Parathyroid adenoma (tissue), 2 donors: ENCODE measurements at regions not wholly inside any gene's neighbourhood (a gene's known extent, or its start where the extent isn't known, plus 50 kb on each side); places are given as distances from the start of the nearest gene placed in this dataset.
A peak's percentile ranks its signal among the peaks of the same experiment; 100 is the strongest.

Experiments used
- H2AFZ ChIP-seq: fragments of 300-600 bp; sonication (generic); one replicate; pipeline ENCODE4 v1.7.0; 2017; ENCODE audit warnings: antibody characterized with exemption, mild to moderate bottlenecking
- H3K27ac ChIP-seq: fragments of 300-600 bp; sonication (generic); one replicate; pipeline ENCODE4 v1.7.0; 2017
- H3K27me3 ChIP-seq: fragments of 300-600 bp; sonication (generic); one replicate; pipeline ENCODE4 v1.7.0; 2017; ENCODE audit warnings: low read length; ENCODE audit not compliant: control insufficient read depth, insufficient read depth
- H3K36me3 ChIP-seq: fragments of 300-600 bp; sonication (generic); one replicate; pipeline ENCODE4 v1.7.0; 2017; ENCODE audit warnings: low read length; ENCODE audit not compliant: control insufficient read depth, insufficient read depth
- H3K4me1 ChIP-seq: fragments of 300-600 bp; sonication (generic); one replicate; pipeline ENCODE4 v1.7.0; 2017; ENCODE audit warnings: control low read depth
- H3K4me2 ChIP-seq: fragments of 300-600 bp; sonication (generic); one replicate; pipeline ENCODE4 v1.7.0; 2017; ENCODE audit warnings: low read length
- H3K4me3 ChIP-seq: fragments of 300-600 bp; sonication (generic); one replicate; pipeline ENCODE4 v1.7.0; 2017; ENCODE audit warnings: low read depth, low read length
- H3K79me2 ChIP-seq: fragments of 300-600 bp; sonication (generic); one replicate; pipeline ENCODE4 v1.7.0; 2017; ENCODE audit warnings: control low read depth
- H3K9ac ChIP-seq: fragments of 300-600 bp; sonication (generic); one replicate; pipeline ENCODE4 v1.7.0; 2017; ENCODE audit warnings: mild to moderate bottlenecking
- H3K9me3 ChIP-seq: fragments of 300-600 bp; sonication (generic); one replicate; pipeline ENCODE4 v1.7.0; 2017; ENCODE audit warnings: low read length; ENCODE audit not compliant: control insufficient read depth
- TF ChIP-seq, protein P1 (sequence below): fragments of 300-600 bp; sonication (generic); IDR thresholded peaks from one replicate; pipeline ENCODE4 v1.7.0; 2017; ENCODE audit warnings: antibody characterized with exemption, mild to moderate bottlenecking
- donor health status: primary hyperparathyroidism.

GRCh38 chr5:60377826-60378225 lies 322.1 kb downstream of the DEPDC1B start:
- no peak overlapping the region for H2AFZ ChIP-seq
- H3K4me1 ChIP-seq, result peaks cover 9% of the 10 kb centered on the region
- no peak overlapping the region for H3K9ac ChIP-seq
- no peak overlapping the region for H3K4me2 ChIP-seq
- no peaks in the 10 kb centered on the region for H3K27me3 ChIP-seq
- H3K27ac ChIP-seq, result no peak overlapping the region
- H3K79me2 ChIP-seq, result no peaks in the 10 kb centered on the region
- no peaks in the 10 kb centered on the region for H3K36me3 ChIP-seq
- TF ChIP-seq, protein P1, sequence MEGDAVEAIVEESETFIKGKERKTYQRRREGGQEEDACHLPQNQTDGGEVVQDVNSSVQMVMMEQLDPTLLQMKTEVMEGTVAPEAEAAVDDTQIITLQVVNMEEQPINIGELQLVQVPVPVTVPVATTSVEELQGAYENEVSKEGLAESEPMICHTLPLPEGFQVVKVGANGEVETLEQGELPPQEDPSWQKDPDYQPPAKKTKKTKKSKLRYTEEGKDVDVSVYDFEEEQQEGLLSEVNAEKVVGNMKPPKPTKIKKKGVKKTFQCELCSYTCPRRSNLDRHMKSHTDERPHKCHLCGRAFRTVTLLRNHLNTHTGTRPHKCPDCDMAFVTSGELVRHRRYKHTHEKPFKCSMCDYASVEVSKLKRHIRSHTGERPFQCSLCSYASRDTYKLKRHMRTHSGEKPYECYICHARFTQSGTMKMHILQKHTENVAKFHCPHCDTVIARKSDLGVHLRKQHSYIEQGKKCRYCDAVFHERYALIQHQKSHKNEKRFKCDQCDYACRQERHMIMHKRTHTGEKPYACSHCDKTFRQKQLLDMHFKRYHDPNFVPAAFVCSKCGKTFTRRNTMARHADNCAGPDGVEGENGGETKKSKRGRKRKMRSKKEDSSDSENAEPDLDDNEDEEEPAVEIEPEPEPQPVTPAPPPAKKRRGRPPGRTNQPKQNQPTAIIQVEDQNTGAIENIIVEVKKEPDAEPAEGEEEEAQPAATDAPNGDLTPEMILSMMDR, result no peak
- no peaks in the 10 kb centered on the region for H3K9me3 ChIP-seq
- H3K4me3 ChIP-seq, result no peak overlapping the region

DNA sequence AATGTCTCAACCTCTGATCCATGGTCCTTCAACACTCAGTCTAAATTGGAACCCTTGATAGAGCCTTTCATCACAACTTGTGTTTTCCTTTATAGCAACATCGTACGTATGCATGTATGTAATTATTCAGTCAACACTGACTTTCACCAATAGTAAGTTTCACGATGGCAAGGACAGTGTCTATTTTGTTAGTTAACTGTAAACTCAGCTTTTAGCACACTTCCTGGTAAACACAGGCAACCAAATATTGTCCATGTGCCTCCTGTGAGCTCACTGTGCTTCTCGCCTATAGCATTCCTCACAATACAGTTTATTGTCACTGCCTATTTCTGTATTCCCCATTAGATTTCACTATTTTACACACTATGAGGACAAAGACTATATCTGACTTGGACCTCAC lies 323.1 kb downstream of the DEPDC1B start:
- no peaks in the 10 kb centered on the region for H3K27me3 ChIP-seq
- no peaks in the 10 kb centered on the region for H3K79me2 ChIP-seq
- H3K4me1 ChIP-seq, result peaks cover 15% of the 10 kb centered on the region
- H3K4me3 ChIP-seq, result no peak overlapping the region
- no peaks in the 10 kb centered on the region for H3K36me3 ChIP-seq
- H3K27ac ChIP-seq, result no peak overlapping the region
- H2AFZ ChIP-seq, result no peak overlapping the region
- H3K9me3 ChIP-seq, result no peaks in the 10 kb centered on the region
- H3K4me2 ChIP-seq, result no peak overlapping the region
- TF ChIP-seq, protein P1, result no peak
- H3K9ac ChIP-seq, result no peak overlapping the region

DNA sequence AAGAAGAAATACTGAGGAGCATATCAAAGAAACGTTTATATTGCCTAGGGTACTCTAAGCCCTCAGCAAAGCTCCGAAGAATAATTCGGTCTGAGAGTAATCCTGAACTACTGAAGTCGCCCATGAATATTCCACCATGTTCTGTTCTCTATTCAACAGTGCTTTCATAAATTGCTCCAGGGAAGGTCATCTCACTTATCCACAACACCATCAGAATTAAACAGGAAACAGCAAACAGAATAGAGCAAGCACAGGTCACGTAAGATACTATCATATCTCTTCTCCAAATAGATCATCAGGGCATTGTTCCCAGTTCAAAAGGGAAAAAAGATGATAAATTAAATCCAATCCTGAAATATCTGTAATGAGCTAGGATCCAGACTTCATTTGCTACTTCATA lies 325.6 kb downstream of the DEPDC1B start:
- no peak overlapping the region for H3K9ac ChIP-seq
- TF ChIP-seq, protein P1, result no peak
- H3K79me2 ChIP-seq, result no peaks in the 10 kb centered on the region
- no peaks in the 10 kb centered on the region for H3K9me3 ChIP-seq
- no peak overlapping the region for H3K27ac ChIP-seq
- no peak overlapping the region for H3K4me2 ChIP-seq
- H3K36me3 ChIP-seq, result no peaks in the 10 kb centered on the region
- no peaks in the 10 kb centered on the region for H3K27me3 ChIP-seq
- H3K4me3 ChIP-seq, result no peak overlapping the region
- peaks cover 15% of the 10 kb centered on the region for H3K4me1 ChIP-seq
- no peak overlapping the region for H2AFZ ChIP-seq

- TF ChIP-seq, protein P1, result no peak
- H3K4me3 ChIP-seq, result no peak overlapping the region
- H3K36me3 ChIP-seq, result no peaks in the 10 kb centered on the region
- H3K4me1 ChIP-seq, result peaks cover 15% of the 10 kb centered on the region
- peak overlapping the region; percentile 65 for H2AFZ ChIP-seq
- no peaks in the 10 kb centered on the region for H3K27me3 ChIP-seq
- no peaks in the 10 kb centered on the region for H3K9me3 ChIP-seq
- no peak overlapping the region for H3K9ac ChIP-seq
- H3K79me2 ChIP-seq, result no peaks in the 10 kb centered on the region
- no peak overlapping the region for H3K27ac ChIP-seq
- no peak overlapping the region for H3K4me2 ChIP-seq
Measured at GRCh38 chr5:60372786-60373185, 327.2 kb downstream of the DEPDC1B start.

DNA sequence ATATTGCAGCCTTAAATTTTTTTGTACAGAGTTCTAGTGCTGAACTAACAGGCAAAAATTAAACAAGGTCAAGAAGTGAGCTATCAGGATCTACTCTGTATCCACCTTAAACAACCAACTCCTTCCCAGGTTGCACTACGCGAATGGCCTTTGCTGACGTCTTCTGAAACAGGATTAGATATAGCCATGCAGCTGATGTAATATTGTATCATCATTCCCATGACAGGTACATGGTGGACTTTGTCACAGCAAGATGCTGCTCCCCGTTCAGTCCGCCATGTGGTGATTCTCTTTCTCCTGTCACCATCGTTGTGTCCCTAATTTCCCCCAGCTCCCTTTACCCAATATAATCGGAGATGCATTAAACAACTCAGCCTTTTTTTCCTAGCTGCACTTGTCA lies 328.9 kb downstream of the DEPDC1B start:
- H3K27ac ChIP-seq, result no peak overlapping the region
- H3K4me2 ChIP-seq, result no peak overlapping the region

More for the DNA sequence above, 328.9 kb downstream of the DEPDC1B start:
- Histone ChIP-seq H3K9ac (no peak overlapping the region), H2AFZ (peak overlapping the region; percentile 6), H3K4me3 (no peak overlapping the region), H3K4me1 (peaks cover 15% of the 10 kb centered on the region), H3K27me3 (no peaks in the 10 kb centered on the region), H3K36me3 (no peaks in the 10 kb centered on the region), H3K9me3 (no peaks in the 10 kb centered on the region), H3K79me2 (no peaks in the 10 kb centered on the region)
- TF ChIP-seq, protein P1, result no peak
